NCI-H2107 (cell line): ENCODE measurements at regions not wholly inside any gene's neighbourhood (a gene's known extent, or its start where the extent isn't known, plus 50 kb on each side); places are given as distances from the start of the nearest gene placed in this dataset.

Source experiments
- DNase-seq: peaks from one replicate; lab custom pipeline; 2025; lab: John Stamatoyannopoulos, UW

DNA sequence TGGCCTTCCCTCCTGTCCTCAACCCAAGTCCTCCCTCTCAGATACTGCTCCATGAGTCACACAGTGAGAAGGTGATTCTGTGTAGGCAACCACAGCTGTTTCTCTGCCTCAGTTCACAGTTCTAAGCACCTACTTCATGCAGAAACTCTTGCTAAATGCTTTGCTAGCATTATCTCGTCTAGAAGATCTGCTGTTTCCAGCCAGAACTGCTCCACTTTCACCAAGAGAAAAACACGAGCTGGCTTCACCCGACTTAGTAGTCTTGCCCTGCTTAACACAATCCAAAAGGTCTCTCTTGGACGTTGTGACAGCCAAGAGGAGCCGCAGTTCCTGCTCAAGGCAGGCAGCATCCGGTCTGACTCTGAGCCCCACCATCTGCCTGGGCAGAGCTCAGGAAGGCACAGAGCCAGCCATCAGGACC, 272.1 kb downstream of the UACA start:
- no peak for DNase-seq

DNA sequence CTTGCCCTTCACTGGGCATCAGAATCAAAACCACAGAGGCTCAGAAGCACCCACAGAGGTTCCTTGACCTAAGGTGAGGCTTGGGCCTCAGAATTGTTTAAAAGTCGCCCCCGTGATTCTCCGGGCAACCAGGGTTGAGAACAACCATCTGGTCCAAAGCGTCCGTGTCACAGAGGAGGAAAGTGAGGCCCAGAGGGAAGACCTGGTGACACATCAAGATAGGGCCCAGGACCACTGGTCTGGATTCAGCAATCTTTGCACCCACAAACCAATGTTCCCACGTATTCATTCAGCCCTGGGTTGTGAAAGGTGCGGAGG, 272.6 kb downstream of the UACA start:
- DNase-seq, result no peak

DNA sequence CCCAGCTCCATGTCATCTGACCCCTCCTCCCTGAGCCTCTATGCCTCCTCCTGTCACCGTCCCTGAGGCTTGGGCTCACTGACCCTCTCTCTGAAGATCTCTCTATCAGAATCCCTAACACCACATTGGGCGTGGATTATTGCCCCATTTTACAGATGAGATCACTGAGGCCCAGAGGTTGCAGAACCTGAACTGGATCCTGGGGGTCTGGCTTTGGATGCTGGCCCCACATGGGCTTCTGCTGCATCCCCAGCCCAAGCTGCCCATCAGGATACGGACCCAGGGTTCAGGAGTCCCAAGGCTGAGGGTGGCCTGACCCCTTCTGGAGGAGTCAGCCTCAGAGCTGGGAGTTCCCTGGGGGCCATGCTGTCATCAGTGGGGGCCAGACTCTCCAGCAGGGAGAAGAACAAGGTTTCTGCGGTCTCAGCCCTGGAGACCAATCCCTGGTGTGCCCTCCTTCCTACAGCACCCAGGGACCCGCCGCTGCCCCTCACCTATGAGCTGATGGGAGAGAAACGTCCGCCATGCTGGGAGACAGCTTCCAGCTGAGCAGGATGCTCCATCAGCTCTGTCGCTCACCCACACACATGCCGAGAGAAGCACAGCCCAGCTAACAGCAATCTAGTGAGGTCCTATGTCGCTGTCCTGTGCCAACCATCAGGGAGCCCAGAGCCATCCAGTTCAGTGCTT, 273.1 kb downstream of the UACA start:
- no peak for DNase-seq

DNA sequence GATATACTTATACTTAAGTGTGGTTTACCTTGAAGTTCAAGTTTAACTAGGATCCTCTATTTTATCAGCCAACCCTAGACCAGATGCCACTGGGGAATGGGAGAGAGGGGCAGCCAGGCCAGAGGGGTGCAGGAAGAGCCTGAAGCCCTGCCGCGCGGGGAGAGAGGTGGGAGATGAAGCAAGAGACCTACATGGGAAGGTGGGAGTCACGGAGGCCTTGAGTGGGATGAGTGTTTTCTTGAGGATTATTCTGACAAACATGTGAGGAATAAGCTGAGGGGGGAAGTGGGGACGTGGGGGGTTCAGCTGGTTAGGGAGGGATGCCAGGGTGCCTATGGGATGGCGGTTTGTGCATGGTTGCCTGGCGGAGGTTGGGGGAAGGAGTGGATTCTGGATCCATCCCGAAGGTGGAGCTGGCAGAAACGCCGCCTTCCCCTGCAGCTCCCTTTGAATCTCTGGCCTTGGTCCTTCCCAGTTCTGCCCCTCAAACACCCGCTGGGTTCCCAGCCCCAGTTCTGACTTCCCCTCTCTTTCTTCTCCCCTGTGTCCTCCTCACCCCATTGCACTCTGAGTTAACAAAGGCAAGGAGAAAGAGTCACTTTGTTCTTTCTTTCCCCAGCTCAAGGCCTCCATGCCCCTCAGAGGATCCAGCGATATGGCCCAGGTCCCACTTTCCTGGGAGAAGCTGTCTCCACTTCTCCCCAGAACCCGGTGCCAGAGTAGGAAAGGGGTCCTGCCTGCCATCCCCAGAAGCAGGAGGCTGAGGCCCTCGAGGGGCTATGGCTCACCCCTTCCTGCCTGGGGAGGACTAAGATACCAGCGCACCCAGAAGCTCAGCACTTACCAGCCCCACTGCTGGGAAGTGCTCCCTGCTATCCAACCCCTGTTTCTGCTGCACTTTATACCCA, 274.2 kb downstream of the UACA start:
- DNase-seq, result no peak

DNA sequence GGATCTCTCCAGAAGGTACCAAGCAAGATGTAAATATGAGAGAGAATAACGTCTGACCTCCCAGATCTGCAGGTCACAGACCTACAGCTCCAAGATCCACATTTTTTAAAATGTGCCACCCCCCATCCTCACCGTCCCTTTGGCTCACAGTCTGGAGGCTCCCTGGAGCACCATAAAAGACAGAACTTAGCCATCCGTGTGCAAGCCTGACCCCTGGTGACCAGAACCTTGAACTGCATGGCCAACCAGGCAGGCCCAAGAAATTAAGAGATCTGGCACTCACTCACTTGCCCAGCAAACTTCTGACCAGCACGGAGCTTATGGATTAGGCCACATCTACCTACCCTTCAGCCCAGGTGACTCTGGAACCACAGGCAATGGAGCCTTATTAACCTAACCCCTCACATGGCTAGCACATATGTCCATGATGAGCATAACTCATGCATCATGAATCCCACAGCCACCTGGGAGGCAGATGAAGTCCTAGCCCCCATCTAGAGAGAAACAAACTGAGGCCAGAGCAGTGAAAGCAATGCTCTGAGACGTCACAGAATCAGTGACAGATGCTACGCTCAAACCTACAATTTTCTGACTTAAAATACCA, 275.3 kb downstream of the UACA start:
- DNase-seq, result no peak

DNA sequence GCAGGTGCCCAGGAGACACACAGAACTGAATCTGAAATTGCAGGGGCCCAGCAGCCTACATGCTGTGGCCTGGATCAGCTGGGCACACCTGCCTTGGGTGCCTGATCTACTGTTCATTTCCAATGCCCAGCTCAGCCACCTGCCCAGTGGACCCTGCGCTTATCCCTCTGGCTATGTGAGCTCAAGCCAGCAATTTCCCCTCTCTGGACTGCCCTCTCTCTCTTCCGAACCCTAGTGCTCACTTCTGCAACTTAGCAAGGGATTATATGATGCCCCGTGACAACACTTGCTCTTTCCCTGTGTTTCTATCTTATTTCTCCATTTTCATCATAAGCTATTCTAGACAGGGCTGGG, 276.0 kb downstream of the UACA start:
- no peak for DNase-seq

DNA sequence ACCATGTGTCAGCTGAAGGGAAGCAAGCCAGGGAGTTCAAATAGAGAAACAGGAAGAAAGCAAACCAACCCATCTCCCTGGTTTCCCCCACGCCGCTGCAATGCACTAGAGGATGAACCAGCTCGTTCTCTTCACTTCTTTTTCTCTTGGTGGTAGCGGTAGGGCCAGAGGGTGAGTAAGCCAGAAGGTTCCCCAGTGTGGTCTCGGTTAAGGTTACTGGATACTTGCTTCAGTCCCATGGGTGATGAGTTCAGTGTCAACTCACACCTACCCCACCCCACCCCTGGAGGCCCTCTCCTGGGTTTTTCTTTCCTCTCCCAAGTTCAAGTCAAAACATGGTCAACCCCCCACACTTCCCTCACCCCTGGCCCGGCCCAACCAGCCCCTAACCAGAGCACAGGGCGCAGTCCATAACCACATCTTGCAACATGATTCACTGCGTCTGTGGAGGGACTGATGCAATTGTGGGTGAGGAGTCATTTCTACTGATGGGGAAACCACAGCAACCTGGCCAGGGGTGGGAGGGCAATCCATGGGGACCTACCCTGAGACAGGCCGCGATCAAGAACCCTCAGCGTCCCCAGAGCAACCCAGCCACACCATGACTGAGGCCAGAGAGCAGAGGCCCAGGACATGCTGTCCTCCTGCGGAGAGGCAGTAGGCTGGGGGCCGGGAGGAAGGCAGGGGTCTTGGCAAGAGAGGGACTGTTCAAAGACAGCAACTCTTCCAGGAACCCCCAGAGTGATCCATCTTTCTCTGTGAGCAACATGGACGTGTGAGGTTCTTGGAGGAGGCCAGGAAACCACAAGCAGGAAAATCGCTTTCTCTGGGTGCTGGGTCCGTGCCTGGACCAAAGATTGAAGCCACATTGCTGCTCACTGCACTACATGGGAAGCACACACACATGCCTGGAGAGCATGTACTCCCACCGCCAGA, 276.6 kb downstream of the UACA start:
- DNase-seq, result no peak

DNA sequence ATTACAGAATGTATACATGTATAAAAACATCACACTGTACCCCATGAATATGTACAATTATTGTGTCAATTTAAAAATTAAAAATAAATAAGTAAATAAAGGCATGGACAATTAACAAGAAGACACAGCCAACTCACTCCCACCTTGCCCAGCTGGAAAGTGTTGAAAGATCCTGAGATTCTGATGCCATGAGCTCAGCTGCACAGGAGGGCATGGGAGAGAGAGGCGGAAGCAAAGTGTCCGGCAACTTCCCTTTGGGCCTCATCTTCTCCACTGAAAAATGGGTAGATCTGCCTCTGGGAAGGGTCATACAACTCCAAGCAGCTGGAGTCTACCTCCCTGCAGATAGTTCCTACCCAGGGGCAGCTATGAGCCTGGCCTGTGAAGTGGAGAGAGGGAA, 277.3 kb downstream of the UACA start:
- DNase-seq, result no peak

DNA sequence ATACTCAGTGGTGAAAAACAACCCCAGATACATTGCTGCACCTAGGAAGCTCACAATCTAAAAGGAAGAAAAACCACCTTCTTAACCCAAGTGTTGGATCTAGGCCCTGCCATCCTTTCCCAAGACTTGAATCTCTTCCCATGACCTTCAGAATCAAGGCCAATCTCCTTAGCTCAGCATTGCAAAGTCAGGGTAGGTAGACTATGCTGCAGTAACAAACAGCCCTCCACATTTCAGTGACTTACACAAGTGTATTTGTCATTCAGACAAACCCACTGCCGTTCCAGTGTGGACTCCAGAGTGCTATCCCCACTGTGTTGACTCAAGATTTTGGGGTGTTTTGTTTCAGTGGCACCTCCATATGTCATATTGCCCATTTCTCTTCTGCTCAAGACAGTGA, 278.4 kb downstream of the UACA start:
- DNase-seq, result no peak

DNA sequence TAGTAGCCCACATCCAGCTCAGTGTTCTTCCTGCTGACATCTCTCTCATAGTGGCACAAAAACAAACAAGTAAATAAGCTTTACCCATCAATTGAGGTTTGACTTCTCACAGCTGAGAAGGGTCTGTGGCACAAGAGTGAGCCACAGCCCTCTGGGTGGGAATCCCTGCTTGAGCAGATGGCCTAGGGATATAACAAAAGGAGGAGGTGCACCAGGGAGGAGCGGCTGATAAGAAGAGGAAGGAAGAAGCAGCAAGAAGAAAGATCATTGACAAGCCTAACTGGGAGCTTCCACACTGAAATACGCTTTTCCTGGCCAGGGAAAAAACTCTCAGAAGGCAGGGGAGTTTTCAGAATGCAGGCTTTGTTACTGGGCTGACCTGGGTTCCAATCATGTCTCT, 279.8 kb downstream of the UACA start:
- no peak for DNase-seq

DNA sequence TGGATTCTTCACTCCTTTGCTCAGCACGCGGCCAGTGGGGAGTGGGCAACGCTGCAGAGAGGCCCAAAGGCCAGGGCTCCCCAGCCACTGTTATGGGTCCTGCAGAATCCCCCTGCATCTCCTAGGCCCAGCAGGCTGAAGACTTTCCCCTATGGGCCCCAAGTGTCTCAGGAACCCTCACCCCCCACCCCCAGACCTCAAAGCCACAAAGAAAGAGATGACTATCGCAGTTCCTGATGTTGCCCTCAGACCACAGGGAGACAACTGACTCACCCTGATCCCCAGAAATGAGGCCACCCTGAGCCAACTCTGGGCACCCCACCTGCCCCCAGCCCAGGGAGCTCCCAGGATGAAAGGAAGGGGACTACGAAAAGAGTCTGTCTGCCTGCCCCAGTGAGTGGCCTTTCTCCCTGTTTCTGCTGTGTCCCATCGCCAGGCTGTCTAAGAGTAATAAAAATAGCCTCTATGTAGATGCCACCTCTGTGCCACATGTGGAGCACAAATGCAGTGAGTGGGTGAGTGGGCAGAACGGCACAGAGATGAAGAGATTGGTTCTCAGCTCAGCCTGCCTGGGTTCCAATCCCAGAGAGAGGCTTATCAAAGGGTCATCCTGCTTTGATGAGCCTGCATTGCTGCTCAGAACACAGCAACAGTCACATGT, 283.0 kb downstream of the UACA start:
- DNase-seq, result no peak

DNA sequence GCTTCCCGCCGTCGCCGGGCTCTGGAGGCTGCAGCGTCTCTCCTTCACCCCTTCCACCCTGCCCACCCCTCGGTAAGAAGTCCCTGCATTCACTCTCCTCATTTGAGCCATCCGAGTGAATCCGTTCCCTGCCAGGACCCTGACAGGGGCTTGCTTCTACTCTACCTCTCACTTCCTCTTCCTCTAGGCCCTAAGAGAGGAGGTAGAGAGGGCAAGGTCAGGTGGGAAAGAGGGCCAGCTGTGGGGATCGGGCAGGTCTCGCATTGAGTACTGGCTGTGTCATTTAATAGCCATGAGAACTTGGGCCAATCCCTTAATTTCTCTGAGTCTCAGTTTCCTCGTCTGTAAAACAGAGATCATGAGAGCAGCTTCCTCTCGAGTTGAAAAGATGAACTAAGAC, 283.6 kb downstream of the UACA start:
- DNase-seq, result no peak

DNA sequence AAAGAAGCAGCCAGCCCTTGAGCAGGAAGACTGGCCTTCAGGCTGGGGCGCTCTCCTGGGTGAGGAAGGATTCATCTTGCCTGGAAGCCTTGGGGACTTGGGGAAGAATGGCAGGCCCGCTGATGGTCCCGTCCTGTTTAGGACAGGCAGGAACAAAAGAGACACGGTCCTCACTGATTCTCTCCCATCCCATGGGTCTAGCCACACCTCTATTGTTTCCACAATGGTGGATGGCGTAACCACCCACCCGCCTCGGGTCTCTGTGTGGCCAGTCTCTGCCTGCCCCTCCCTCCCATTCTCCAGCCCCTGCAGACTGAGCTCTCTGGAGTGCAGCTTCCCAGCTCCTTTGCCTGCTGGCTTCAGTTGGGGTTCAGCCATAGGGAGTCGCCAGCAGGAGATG, 284.3 kb downstream of the UACA start:
- no peak for DNase-seq

DNA sequence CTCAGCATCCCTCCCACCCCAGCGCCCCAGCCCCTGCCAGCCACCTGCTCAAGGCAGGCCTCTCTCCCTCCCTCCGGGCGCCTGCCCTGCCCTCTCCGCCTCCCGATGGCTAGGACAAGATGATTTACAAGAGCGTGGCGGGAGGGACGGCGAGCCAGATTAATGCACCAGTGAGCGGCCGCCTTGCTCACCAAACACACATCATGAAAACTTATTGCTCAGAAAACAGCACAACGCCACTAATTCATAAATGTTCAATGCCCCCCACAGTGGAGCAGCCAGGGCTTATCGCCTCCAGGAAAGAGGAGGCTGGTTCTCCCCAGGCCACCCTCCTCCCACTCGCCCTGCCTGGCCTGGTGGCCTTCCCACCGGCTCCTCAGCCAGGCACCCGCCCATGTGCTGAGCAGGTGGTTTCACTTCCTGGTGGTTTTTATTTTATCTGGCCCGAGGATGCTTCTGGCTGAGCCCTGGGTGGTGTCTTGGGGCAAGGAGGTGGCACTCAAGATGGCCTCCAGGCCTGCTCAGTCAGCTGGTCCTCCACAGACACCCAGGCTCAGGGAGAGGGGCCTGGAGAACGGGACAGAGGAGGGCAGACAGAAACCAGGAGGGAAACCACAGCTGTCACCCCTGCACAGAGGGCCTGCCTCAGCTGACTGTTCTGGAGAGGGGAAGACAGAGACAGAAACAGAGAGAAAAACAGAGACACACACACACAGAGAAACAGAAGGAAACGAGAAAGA, 284.9 kb downstream of the UACA start:
- no peak for DNase-seq

DNA sequence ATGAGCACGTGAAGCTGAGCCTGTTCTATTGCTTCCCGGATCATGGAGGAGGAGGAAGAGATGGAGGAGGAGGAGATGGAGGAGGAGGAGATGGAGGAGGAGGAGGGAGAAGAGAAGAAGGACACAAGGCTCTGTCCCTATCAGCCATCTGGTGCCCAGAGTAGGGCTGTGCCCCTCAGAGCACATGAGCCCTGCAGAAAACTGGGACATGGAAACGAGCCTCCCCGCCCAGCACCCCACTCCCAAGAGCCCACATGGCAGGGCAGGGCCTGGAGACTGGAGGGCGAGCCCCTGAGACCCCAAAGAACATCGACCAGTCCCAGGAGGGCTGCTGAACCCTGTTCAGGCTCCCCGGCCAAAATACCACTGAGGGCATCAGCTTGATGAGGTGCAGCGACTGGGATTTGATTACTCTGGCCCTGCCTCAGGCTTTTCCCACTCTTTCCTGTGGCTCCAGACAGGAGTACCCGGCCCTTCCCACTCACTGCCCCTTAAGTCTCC, 285.6 kb downstream of the UACA start:
- DNase-seq, result no peak

DNA sequence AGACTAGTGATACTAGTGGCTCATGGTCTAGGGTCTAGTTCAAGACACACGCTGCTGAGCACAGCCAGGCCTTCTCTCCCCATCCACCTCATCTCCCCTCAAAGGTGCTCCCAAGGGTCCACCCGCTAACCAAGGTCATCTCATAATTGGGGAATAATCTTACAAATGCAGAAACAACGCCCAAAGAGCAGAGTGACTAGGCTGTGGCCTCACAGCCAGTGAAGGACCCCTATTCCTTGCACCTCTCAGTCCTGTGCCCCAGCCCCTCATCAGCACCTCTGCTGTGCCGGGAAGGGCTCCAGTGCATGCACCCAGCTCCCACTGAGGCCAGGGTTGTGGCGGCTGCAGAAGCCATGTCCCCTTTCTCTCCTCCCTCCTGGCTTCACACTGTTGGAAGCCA, 286.9 kb downstream of the UACA start:
- DNase-seq, result no peak

DNA sequence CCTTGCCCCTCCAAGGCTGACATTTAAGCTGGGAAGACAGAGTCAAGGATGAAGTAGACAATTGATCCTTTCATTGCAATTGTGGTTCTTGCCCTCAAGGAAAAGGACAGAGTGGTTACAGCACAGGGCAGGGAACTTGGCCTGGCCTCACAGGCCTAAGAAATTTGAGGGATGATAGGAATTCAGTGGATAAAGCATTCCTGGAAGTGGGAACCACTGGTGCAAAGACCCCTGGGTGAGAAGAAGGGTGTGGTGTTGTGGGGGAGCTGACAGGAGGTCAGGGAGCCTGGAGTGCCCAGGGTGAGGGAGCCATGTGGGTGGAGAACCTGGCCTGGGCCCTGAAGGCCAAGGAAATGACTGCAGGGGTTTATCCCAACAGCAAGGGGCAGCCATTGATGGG, 287.4 kb downstream of the UACA start:
- no peak for DNase-seq

DNA sequence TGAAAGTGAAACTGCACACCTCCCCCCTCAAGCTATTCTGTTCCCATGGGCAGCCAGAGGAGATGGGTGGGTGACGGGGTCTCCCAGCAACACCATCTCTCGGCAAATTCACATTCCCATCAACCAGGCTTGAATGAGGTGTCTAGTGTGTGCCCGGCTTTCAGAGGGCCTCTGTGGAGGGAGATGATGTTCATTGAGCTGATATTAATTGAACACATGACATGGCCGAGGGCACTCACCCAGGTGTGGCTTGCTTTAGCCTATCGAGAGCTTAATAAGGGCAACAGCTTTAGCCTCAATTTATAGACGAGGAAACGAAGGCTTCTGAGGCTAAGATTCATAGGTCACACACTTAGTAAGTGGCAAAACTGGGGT, 288.0 kb downstream of the UACA start:
- no peak for DNase-seq

DNA sequence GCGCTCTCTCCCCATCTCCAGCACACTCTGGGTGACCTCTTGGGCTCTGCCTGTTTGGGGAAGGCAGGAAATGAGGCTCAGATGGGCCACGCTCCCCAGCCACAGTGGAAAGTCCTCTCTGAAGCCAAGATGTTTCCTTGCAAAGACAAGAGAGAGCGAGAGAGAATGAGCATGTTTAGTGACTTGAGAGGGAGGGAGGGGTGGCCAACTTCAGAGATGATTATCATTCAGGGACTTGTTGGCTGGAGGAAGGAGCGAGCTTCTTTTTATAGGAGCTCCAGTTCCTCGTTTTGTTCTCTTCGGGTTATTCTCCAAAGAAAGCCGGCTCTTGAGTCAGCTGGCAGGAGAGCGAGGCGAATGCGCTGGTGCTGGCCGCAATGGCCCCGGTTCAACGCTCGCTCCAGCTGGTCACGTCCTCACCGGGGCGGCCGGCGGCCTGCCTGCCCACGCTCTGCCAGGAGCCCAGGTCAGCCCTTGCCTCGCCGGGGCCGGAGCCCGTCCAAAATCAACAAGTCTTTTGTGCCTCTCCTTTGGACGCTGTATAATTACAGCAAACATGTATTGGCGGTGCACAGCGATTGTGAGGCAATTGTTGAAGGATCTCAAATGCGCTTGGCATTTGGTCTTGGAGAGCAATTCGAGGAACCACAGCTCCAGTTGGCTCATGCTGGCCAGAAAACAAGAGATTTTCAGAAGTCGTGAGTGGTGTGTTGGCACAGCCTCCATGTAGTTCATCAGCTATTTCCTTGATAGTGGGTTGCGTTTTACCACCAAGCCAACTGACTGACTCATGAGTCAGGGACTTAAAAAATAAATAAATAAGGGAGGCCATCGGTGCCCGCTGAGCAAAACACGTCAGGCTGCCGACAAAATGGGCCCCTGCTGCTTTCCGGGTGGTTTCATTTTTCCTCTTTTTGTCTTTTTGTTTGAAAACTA, 288.6 kb downstream of the UACA start:
- DNase-seq, result no peak
